OCI-M2 (cell line): ENCODE measurements at regions not wholly inside any gene's neighbourhood (a gene's known extent, or its start where the extent isn't known, plus 50 kb on each side); places are given as distances from the start of the nearest gene placed in this dataset.
"Not testable (repeated sequence)": the region's sequence is repeated elsewhere in the genome, so short reads cannot be mapped to it uniquely, and the experiment has no call there.

Experiments
- DNase-seq: peaks from one replicate; lab custom pipeline; 2025; ENCODE audit not compliant: unreplicated experiment; lab: John Stamatoyannopoulos, UW

DNA sequence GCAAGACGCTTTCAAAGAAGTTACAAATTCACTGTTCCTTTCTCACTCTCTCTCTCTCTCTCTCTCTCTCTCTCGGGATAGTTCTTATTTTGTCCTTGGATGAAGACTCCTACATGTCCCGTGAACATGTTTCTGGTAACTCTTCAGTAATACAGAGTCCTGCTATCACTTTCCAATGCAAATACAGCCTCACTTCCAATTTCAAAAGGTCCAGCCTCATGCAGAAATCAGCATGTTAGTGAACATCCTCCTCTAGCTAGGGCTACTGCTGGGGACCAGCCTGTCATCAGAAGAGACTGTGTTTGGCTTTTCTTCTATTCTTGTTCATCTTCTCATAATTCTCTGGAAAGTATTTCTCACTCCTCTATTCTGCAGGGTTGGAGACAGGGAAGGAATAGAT is 1306.7 kb upstream of the CELF4 start:
- DNase-seq, result no peak

GRCh38 chr18:38868757-38869156 is 1303.2 kb upstream of the CELF4 start:
- DNase-seq, result no peak

GRCh38 chr18:38867680-38868079 is 1302.1 kb upstream of the CELF4 start:
- DNase-seq, result no peak

GRCh38 chr18:38851526-38851925 is 1285.9 kb upstream of the CELF4 start:
- DNase-seq, result no peak

GRCh38 chr18:38847326-38847725 is 1281.7 kb upstream of the CELF4 start:
- no peak for DNase-seq

- DNase-seq, result no peak
Observed at GRCh38 chr18:38843291-38843690, 1277.7 kb upstream of the CELF4 start.

GRCh38 chr18:38826247-38826646 is 1260.6 kb upstream of the CELF4 start:
- no peak for DNase-seq

DNA sequence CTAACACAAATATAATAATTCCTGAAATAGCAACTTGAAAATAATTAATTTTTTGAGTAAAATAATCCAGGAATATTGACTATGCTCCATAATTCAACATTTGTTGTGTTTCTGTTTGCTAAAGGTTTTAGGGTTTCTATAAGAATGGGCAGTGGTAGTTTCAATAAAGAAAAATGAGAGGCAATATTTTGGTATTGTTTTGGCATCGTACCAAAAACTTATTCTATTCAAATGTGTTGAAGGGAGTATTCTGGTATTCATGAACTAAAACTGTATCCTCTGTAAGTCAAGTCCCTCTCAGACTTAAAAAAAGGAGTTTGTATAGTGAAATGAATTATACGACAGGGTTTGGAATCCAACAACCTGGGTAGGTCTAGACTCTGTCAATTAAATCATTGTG is 1245.6 kb upstream of the CELF4 start:
- no peak for DNase-seq

DNA sequence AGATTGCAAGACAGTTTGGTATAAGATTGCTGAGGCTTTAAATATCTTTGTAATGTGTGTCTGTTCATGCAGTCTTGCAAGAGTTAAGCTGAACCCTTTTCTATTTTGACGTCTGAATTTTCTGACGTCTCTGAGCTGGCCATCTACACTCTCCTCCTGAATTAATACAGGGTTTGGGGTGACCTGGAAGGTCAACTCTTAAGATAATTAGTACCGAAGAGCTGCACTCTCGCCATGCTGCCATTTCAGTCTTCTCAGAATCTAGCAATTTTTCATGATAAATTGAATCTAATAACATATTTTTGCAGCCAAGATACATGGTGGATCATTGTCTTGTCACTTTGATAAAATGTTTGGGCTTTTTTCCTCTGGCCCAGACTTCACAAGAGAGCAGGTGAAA is 1245.2 kb upstream of the CELF4 start:
- no peak for DNase-seq

DNA sequence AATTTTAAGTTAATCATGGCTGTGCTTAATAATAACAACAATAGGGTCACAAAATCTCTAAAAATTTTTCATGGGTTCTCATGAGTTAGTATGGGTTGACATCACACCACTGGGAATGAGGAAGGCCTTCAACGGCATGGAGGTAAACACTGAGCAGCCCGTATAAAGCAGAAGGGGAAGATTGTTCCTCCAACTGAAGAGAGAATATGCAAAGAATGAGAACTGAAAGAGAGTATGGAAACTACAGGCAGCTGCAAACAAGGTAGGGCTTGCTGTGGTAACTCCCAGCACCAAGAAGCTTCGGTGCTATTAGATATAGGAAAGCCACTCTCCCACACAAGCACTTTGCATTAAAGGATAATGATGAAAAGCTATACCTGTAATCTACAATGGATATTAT is 1242.3 kb upstream of the CELF4 start:
- no peak for DNase-seq

- no peak for DNase-seq
Observed at GRCh38 chr18:38805256-38805655, 1239.7 kb upstream of the CELF4 start.

DNA sequence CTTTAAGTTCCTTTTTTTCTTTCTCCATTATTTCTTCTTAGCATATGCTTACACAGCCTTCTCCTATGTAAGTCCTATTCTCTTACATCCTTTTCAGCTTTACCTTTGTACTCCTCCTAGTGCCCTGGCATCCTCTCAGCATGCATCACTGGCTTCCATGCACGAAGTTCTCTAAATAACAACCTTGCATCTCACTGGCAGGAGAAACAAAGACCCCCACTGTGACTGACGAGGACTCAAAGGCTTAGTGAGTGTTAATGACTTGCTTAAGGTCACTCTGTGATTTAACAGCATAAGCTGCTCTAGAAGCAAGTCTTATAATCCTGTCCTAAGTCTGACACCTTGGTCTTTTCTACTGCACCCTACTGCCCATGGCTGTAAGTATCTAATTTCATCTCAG is 1236.0 kb upstream of the CELF4 start:
- no peak for DNase-seq

GRCh38 chr18:38796762-38797161 is 1231.2 kb upstream of the CELF4 start:
- no peak for DNase-seq

- peak; percentile 38 for DNase-seq
Observed at GRCh38 chr18:38792731-38793130, 1227.1 kb upstream of the CELF4 start.

DNA sequence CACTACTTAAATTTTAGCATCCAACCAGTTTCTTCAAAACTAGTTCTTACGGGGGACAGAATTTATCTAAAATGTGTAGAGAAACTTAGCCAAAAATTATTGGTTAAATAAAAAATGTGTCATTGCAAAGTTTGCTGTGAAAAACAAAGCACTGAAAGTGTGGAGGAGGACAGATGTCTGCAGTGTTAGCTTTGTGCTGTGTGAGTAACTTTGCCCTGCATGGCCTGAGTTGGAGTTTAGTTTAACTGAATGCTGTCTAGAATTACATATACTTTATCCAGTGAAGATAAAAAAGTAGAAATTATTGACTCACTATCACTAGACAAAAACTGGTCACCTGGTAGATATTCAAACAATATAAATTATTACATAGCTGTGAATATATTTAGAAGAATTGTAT is 1225.2 kb upstream of the CELF4 start:
- no peak for DNase-seq

DNA sequence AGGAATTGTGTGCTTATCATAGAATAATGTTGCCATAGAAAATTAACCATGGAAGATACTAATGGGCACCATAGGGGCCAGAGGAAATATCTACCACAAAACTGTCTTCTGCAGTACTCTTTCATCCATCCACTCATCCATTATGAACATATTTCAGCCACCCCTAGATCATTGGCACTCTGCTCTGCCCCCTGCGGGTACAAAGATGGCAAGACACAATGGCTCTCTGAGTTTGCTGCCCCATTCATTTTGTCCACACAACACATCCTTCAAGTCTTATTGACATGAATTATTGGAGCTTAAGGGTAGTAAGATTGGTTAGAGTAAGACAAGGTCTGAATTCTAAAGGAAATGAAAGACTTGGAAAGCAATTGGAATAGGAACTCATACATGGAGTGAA is 1224.7 kb upstream of the CELF4 start:
- DNase-seq, result no peak

- no peak for DNase-seq
Observed at GRCh38 chr18:38789141-38789540, 1223.5 kb upstream of the CELF4 start.

GRCh38 chr18:38786906-38787305 is 1221.3 kb upstream of the CELF4 start:
- no peak for DNase-seq

- not testable (repeated sequence) for DNase-seq
Observed at GRCh38 chr18:38771620-38772019, 1206.0 kb upstream of the CELF4 start.

GRCh38 chr18:38768504-38768903 is 1202.9 kb upstream of the CELF4 start:
- no peak for DNase-seq

- DNase-seq, result no peak
Observed at GRCh38 chr18:38759457-38759856, 1193.9 kb upstream of the CELF4 start.

- no peak for DNase-seq
Observed at GRCh38 chr18:38756436-38756835, 1190.8 kb upstream of the CELF4 start.

- DNase-seq, result no peak
Observed at GRCh38 chr18:38752430-38752829, 1186.8 kb upstream of the CELF4 start.

DNA sequence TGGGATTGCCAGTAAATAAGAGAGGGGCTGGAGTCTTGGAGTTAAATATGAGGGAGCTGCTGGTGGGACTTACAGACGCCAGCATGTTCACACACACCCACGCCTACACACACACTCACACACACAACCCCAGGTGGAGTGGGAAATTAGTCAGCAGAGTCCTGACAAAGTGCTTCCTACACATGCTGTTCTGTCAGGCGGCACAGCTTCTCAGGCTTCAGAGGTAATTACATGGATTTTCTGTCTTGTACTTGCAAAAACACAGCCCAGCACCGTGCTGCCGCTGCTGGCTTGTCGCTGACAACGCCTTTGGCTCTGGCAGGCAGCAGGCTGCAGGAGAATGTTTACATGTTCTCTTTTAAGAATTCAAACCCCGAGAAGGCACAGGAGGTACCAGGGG is 1186.3 kb upstream of the CELF4 start:
- no peak for DNase-seq
